A549 (cell line): ENCODE measurements at regions not wholly inside any gene's neighbourhood (a gene's known extent, or its start where the extent isn't known, plus 50 kb on each side); places are given as distances from the start of the nearest gene placed in this dataset.

ENCODE experiments used
- ATAC-seq, 2 experiments: fragments of 200-7000 bp in 1 of 2; fragments of >200 bp in 1 of 2; cut with Nextera tagmentation in 1 of 2; cut with Tn5 transposase in 1 of 2; 3 replicates each; pipeline versions ENCODE4 v1.8.0 to v1.9.1; 2018 to 2020; ENCODE audit warnings: mild to moderate bottlenecking in 1 of 2, moderate library complexity in 1 of 2
- CTCF ChIA-PET: fragments of 300-600 bp; sonication (Branson Sonifier 250); formaldehyde crosslinking; extraction: SDS; loops from one replicate; lab custom pipeline; 2021; ENCODE audit warnings: antibody characterized with exemption, inconsistent platforms; lab: Yijun Ruan, JAX
- POLR2A ChIA-PET: fragments of 350-600 bp; formaldehyde crosslinking; extraction: SDS; loops from one replicate; lab custom pipeline; 2021; ENCODE audit warnings: antibody characterized with exemption, inconsistent platforms; lab: Yijun Ruan, JAX
- DNase-seq, 2 experiments: peaks; one replicate each; pipeline versions ENCODE4 v3.0.0 to v3.0.0-alpha.2; 2011 to 2016; ENCODE audit warnings: low read depth in 1 of 2, low spot score in 1 of 2
- FAIRE-seq: peaks from 2 replicates; lab custom pipeline; 2011; peaks lifted over from hg19 to GRCh38; lab: Jason Lieb, UNC
- H3K27ac ChIP-seq, 2 experiments: fragments of >200 bp; sonication (Bioruptor Twin); formaldehyde crosslinking; 3 replicates each; pipeline ENCODE4 v1.5.1; 2016 to 2017
- H3K4me1 ChIP-seq: fragments of >200 bp; sonication (Bioruptor Twin); formaldehyde crosslinking; 3 replicates; pipeline ENCODE4 v1.6.1; 2016
- H3K4me2 ChIP-seq: fragments of >200 bp; sonication (Bioruptor Twin); formaldehyde crosslinking; 3 replicates; pipeline ENCODE4 v1.6.1; 2016
- H3K4me3 ChIP-seq: fragments of >200 bp; sonication (Bioruptor Twin); formaldehyde crosslinking; 3 replicates; pipeline ENCODE4 v1.5.1; 2016
- H3K9me3 ChIP-seq: fragments of >200 bp; sonication (Bioruptor Twin); formaldehyde crosslinking; 3 replicates; pipeline ENCODE4 v1.6.1; 2016
- BHLHE40 ChIP-seq: IDR thresholded peaks from 2 replicates; pipeline ENCODE4 v1.6.1; 2012; ENCODE audit warnings: low read depth, low read length, inconsistent platforms
- CEBPB ChIP-seq, 2 experiments: fragments of >200 bp in 1 of 2; sonication (Bioruptor Twin) in 1 of 2; formaldehyde crosslinking in 1 of 2; IDR thresholded peaks; 2 replicates each; pipeline ENCODE4 v1.6.1; 2012 to 2016
- CHD4 ChIP-seq: fragments of 200-600 bp; sonication (generic); IDR thresholded peaks from 2 replicates; pipeline ENCODE4 v1.6.1; 2016; ENCODE audit warnings: antibody characterized with exemption, mild to moderate bottlenecking, borderline replicate concordance
- FOSB ChIP-seq: fragments of 250-450 bp; sonication (Bioruptor Pico); IDR thresholded peaks from 2 replicates; pipeline ENCODE4 v1.5.0; 2020; ENCODE audit warnings: mild to moderate bottlenecking, moderate library complexity
- FOSL2 ChIP-seq, 2 experiments: fragments of 450-650 bp in 1 of 2; fragments of >200 bp in 1 of 2; sonication (Bioruptor Twin) in 1 of 2; formaldehyde crosslinking; IDR thresholded peaks; 2 replicates each; pipeline versions ENCODE4 v1.5.0 to v1.6.1; 2016 to 2020; ENCODE audit warnings: mild to moderate bottlenecking in 1 of 2, moderate library complexity in 1 of 2
- FOXS1 ChIP-seq: fragments of 250-450 bp; sonication (Bioruptor Pico); IDR thresholded peaks from 2 replicates; pipeline ENCODE4 v1.5.0; 2020; ENCODE audit warnings: mild to moderate bottlenecking, moderate library complexity
- HDAC2 ChIP-seq: fragments of 200-600 bp; sonication (generic); IDR thresholded peaks from 2 replicates; pipeline ENCODE4 v1.6.1; 2016
- HEYL ChIP-seq: fragments of 250-450 bp; sonication (Bioruptor Pico); IDR thresholded peaks from 2 replicates; pipeline ENCODE4 v1.8.0; 2021; ENCODE audit warnings: mild to moderate bottlenecking, moderate library complexity
- HOXB13 ChIP-seq: fragments of 250-450 bp; sonication (Bioruptor Pico); IDR thresholded peaks from 2 replicates; pipeline ENCODE4 v1.5.0; 2020; ENCODE audit warnings: low read depth, mild to moderate bottlenecking, moderate library complexity
- KDM5A ChIP-seq: fragments of 200-600 bp; sonication (generic); IDR thresholded peaks from 2 replicates; pipeline ENCODE4 v1.6.1; 2016; ENCODE audit warnings: antibody characterized with exemption, mild to moderate bottlenecking
- MAFK ChIP-seq: fragments of 450-650 bp; IDR thresholded peaks from 2 replicates; pipeline ENCODE4 v1.6.1; 2014; ENCODE audit not compliant: partially characterized antibody
- MAZ ChIP-seq: fragments of 150-350 bp; IDR thresholded peaks from 2 replicates; pipeline ENCODE4 v1.6.1; 2014; ENCODE audit warnings: antibody characterized with exemption, low read depth, low read length, borderline replicate concordance
- NFE2L2 ChIP-seq: fragments of 150-350 bp; conservative IDR thresholded peaks from 2 replicates; pipeline ENCODE4 v1.6.1; 2014; ENCODE audit warnings: low read length
- NR3C1 ChIP-seq: fragments of >200 bp; sonication (Bioruptor Twin); formaldehyde crosslinking; IDR thresholded peaks from 3 replicates; pipeline ENCODE4 v1.6.1; 2017
- PHF8 ChIP-seq: fragments of 200-600 bp; sonication (generic); IDR thresholded peaks from 2 replicates; pipeline ENCODE4 v1.6.1; 2016; ENCODE audit warnings: low read depth, mild to moderate bottlenecking, antibody characterized with exemption, moderate library complexity, borderline replicate concordance
- RARB ChIP-seq: fragments of 250-450 bp; sonication (Bioruptor Pico); IDR thresholded peaks from 2 replicates; pipeline ENCODE4 v1.8.0; 2021; ENCODE audit warnings: mild to moderate bottlenecking, moderate library complexity
- RNF2 ChIP-seq: fragments of 200-600 bp; sonication (generic); IDR thresholded peaks from 2 replicates; pipeline ENCODE4 v1.6.1; 2016; ENCODE audit warnings: low read depth, mild to moderate bottlenecking, antibody characterized with exemption, moderate library complexity, borderline replicate concordance
- SREBF2 ChIP-seq: fragments of 450-650 bp; IDR thresholded peaks from 2 replicates; pipeline ENCODE4 v1.6.1; 2014; ENCODE audit warnings: mild to moderate bottlenecking, moderate library complexity
- TP53 ChIP-seq: fragments of 250-450 bp; sonication (Bioruptor Pico); IDR thresholded peaks from 2 replicates; pipeline ENCODE4 v1.5.0; 2021; ENCODE audit warnings: mild to moderate bottlenecking, moderate library complexity
- ZC3H11A ChIP-seq: fragments of 450-650 bp; IDR thresholded peaks from 2 replicates; pipeline ENCODE4 v1.6.1; 2014; ENCODE audit warnings: antibody characterized with exemption, mild to moderate bottlenecking
- WGBS: methylation state at CpG from one replicate; pipeline ENCODE4 v1.1.6; 2017; ENCODE audit errors: missing lambda C conversion rate; 5-methylcytosine and 5-hydroxymethylcytosine counted together
- TF ChIP-seq, protein P1 (sequence below): IDR thresholded peaks from 2 replicates; pipeline ENCODE4 v1.6.1; 2012
- TF ChIP-seq, protein P2 (sequence below): IDR thresholded peaks from 2 replicates; pipeline ENCODE4 v1.6.1; 2012; ENCODE audit warnings: low read depth, borderline replicate concordance
- TF ChIP-seq, protein P3 (sequence below): fragments of 200-600 bp; sonication (generic); IDR thresholded peaks from 2 replicates; pipeline ENCODE4 v1.6.1; 2016; ENCODE audit warnings: antibody characterized with exemption, mild to moderate bottlenecking, moderate library complexity

GRCh38 chr14:66421990-66422946 is 63.9 kb upstream of the CCDC196 start:
- no peaks in the 10 kb centered on the region for H3K9me3 ChIP-seq
- TF ChIP-seq FOXS1 (CRISPR knock-in tag) (no peak), HOXB13 (CRISPR knock-in tag) (no peak), ZC3H11A (no peak), CEBPB (IDR thresholded peaks at IDR 0.05) (no peak), MAFK (no peak), BHLHE40 (no peak), FOSL2 (IDR thresholded peaks at IDR 0.05) (no peak), FOSL2 (CRISPR knock-in tag; IDR thresholded peaks at IDR 0.05) (no peak), RNF2 (no peak), TP53 (CRISPR knock-in tag) (no peak)
- TF ChIP-seq, protein P1, sequence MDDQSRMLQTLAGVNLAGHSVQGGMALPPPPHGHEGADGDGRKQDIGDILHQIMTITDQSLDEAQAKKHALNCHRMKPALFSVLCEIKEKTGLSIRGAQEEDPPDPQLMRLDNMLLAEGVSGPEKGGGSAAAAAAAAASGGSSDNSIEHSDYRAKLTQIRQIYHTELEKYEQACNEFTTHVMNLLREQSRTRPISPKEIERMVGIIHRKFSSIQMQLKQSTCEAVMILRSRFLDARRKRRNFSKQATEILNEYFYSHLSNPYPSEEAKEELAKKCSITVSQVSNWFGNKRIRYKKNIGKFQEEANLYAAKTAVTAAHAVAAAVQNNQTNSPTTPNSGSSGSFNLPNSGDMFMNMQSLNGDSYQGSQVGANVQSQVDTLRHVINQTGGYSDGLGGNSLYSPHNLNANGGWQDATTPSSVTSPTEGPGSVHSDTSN, result no peak
- POLR2A ChIA-PET, result no interaction called here
- H3K27ac ChIP-seq, result no peak overlapping the region
- DNase-seq (no peak), ATAC-seq (no peak), FAIRE-seq (no peak)
- H3K4me3 ChIP-seq, result no peak overlapping the region
- CTCF ChIA-PET, result no interaction called here
- H3K4me2 ChIP-seq, result no peak overlapping the region
- 49% methylated on average over 6 of the region's 6 CpGs for WGBS
- no peaks in the 10 kb centered on the region for H3K4me1 ChIP-seq

- DNase-seq (no peak), FAIRE-seq (no peak)
Observed at GRCh38 chr14:66425402-66425801, 60.8 kb upstream of the CCDC196 start.

More at GRCh38 chr14:66425402-66425801, 60.8 kb upstream of the CCDC196 start:
- no peak overlapping the region for H3K4me3 ChIP-seq
- no peak overlapping the region for H3K27ac ChIP-seq
- H3K4me1 ChIP-seq, result no peaks in the 10 kb centered on the region
- no peak for TF ChIP-seq CEBPB (IDR thresholded peaks at IDR 0.05)
- no peak for TF ChIP-seq FOSB (CRISPR knock-in tag)
- no peak for TF ChIP-seq SREBF2
- TF ChIP-seq RNF2, result no peak
- TF ChIP-seq, protein P2, sequence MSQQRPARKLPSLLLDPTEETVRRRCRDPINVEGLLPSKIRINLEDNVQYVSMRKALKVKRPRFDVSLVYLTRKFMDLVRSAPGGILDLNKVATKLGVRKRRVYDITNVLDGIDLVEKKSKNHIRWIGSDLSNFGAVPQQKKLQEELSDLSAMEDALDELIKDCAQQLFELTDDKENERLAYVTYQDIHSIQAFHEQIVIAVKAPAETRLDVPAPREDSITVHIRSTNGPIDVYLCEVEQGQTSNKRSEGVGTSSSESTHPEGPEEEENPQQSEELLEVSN, result no peak
- no peak for TF ChIP-seq NFE2L2
- TF ChIP-seq HDAC2, result no peak
- TF ChIP-seq, protein P3, sequence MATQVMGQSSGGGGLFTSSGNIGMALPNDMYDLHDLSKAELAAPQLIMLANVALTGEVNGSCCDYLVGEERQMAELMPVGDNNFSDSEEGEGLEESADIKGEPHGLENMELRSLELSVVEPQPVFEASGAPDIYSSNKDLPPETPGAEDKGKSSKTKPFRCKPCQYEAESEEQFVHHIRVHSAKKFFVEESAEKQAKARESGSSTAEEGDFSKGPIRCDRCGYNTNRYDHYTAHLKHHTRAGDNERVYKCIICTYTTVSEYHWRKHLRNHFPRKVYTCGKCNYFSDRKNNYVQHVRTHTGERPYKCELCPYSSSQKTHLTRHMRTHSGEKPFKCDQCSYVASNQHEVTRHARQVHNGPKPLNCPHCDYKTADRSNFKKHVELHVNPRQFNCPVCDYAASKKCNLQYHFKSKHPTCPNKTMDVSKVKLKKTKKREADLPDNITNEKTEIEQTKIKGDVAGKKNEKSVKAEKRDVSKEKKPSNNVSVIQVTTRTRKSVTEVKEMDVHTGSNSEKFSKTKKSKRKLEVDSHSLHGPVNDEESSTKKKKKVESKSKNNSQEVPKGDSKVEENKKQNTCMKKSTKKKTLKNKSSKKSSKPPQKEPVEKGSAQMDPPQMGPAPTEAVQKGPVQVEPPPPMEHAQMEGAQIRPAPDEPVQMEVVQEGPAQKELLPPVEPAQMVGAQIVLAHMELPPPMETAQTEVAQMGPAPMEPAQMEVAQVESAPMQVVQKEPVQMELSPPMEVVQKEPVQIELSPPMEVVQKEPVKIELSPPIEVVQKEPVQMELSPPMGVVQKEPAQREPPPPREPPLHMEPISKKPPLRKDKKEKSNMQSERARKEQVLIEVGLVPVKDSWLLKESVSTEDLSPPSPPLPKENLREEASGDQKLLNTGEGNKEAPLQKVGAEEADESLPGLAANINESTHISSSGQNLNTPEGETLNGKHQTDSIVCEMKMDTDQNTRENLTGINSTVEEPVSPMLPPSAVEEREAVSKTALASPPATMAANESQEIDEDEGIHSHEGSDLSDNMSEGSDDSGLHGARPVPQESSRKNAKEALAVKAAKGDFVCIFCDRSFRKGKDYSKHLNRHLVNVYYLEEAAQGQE, result no peak
- no peak for TF ChIP-seq MAZ
- no peak for TF ChIP-seq RARB (CRISPR knock-in tag)
- TF ChIP-seq HEYL (CRISPR knock-in tag), result no peak
- TF ChIP-seq BHLHE40, result no peak
- no peak for TF ChIP-seq KDM5A
- TF ChIP-seq NR3C1, result no peak
- no peak for TF ChIP-seq FOSL2 (IDR thresholded peaks at IDR 0.05)
- no peak for TF ChIP-seq FOSL2 (CRISPR knock-in tag; IDR thresholded peaks at IDR 0.05)
- no peak for TF ChIP-seq CHD4
- TF ChIP-seq HOXB13 (CRISPR knock-in tag), result no peak
- TF ChIP-seq PHF8, result no peak
- TF ChIP-seq, all 56 proteins: peak for 0
- Histone ChIP-seq H3K4me2 (no peak overlapping the region), H3K9me3 (no peaks in the 10 kb centered on the region)
- WGBS, result 68% methylated on average over 5 of the region's 5 CpGs
- CTCF ChIA-PET, result interaction anchor here (0.8 to 0.9 kb wide), 2 partner anchors 23 to 66 kb away, joined by 3 read pairs; no protein-coding TSS in a partner anchor
- no peak for ATAC-seq
- POLR2A ChIA-PET, result no interaction called here
